Skeletal muscle cell (primary cell): ENCODE measurements at regions not wholly inside any gene's neighbourhood (a gene's known extent, or its start where the extent isn't known, plus 50 kb on each side); places are given as distances from the start of the nearest gene placed in this dataset.

ENCODE experiments used
- DNase-seq: peaks from one replicate; pipeline ENCODE4 v3.0.0-alpha.2; 2010; ENCODE audit warnings: low read depth
- H3K4me3 ChIP-seq: 2 replicates; pipeline ENCODE4 v1.5.1; 2011; ENCODE audit warnings: low read depth, mild to moderate bottlenecking, control low read depth, low read length, moderate library complexity

DNA sequence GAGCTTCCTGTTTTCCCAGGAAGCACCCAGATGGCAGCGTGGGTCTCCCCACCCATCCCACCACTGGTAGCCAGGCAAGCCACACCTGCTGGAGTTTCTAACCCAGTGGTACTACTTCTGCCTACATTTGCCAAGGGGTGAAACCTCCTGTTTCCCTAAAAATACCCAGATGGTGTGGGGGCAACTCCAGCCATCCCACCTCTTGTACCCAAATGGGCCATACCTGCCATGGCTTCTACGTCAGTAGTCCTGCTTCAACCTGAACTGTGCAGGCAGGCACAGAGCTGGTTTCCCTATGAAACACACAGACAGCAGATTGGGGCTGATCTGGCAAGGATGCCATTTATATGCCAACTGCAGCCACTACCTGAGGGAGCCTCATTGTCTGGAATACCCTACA, 809.4 kb upstream of the MIR17HG start:
- no peak for DNase-seq
- no peak overlapping the region for H3K4me3 ChIP-seq

- H3K4me3 ChIP-seq: no peak overlapping the region
- no peak for DNase-seq
Observed at GRCh38 chr13:90541346-90541745, 806.1 kb upstream of the MIR17HG start.

GRCh38 chr13:90542959-90543505, 804.5 kb upstream of the MIR17HG start:
- DNase-seq: no peak
- no peak overlapping the region for H3K4me3 ChIP-seq

DNA sequence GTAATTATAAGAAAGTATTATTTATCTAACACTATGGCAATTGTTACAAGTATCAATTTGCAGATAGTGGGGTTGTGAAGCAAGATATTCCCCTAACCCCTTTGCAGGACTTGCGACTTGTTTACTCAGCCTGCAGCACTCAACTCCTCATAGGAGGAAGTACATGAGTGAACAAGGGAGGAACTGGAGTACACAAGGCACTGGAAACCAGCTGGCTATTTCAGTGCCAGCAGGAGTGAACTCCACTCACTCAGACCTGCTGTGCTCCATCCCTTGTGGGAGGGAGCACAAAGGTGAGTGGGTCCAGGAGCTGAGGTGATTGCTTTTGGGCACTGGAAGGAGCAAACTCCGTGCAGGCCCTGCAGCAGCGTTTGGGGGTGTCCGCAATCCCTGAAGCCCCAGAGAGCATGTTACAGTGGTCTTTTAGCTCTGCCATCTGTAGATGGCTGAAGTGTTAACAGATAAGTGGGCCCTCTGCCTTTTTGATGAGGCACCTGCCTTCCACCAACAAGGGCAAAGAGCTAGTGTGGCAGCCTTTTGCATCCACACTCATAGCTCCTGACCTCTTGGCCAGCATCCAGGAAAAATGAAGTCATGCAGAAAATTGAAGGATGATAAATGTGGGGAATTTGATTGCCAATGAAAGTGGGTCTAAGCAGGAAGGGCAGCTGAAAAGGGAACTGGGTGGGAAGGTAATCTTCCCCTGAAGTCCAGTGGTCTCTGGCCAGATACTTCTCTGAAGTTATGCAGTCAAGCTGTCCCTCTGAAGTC, 802.2 kb upstream of the MIR17HG start:
- no peak for DNase-seq
- no peak overlapping the region for H3K4me3 ChIP-seq

DNA sequence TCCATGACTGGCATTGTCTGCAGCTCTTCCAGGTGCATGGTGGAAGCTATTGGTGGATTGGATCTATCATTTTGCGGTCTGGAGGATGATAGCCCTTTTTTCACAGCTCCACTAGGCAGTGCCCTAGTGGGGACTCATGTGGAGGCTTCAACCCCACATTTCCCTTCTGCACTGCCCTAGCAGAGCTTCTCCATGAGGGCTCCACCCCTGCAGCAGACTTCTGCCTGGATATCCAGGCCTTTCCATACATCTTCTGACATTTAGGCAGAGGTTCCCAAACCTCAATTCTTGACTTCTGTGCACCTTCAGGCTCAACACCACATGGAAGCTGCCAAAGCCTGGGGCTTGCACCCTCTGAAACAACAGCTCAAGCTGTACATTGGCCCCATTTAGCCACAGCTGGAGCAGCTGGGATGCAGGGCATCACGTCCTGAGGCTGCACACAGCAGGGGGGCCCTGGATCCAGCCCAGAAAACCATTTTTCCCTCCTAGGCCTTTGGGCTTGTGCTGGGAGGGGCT, 800.2 kb upstream of the MIR17HG start:
- DNase-seq: no peak
- H3K4me3 ChIP-seq: no peak overlapping the region

GRCh38 chr13:90551253-90551652, 796.2 kb upstream of the MIR17HG start:
- no peak overlapping the region for H3K4me3 ChIP-seq
- no peak for DNase-seq

DNA sequence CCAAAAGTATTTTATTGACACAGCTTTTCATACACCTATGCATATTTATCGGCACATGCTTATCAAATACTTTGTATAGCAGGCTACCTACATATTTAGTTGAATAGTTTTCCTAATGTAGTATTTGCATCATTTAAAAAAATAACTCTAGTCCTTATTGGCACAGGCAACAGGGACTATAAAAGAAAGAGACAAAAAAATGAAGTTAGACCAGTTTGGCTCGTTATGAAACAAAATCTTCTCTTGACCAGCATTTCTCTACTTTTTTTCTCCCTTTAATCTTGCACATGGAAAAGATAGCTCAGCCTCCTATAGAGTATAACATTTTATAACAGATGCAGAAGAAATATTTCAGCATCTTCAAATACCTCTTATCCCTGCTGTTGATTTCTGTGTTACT, 794.8 kb upstream of the MIR17HG start:
- H3K4me3 ChIP-seq: no peak overlapping the region
- DNase-seq: no peak

- no peak for DNase-seq
- no peak overlapping the region for H3K4me3 ChIP-seq
Observed at GRCh38 chr13:90553159-90553558, 794.3 kb upstream of the MIR17HG start.

DNA sequence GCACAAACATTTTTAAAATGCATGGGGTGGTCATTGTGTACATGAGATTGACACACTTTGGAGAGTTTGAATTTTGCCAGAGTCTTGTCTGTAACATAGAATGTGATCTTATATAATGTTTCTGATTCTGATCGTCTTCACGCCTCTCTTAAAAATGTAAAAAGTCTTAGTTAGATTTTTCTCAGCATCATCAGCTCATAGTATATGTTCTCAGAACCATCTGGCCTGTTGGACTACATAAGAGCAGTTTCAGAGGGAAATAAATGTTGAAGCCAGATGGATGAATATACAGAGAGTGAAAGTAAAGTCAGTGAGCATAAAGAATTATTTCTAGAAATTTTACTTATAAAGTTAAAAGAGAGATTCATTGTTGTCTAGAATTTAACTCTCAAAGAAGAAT, 789.9 kb upstream of the MIR17HG start:
- no peak overlapping the region for H3K4me3 ChIP-seq
- no peak for DNase-seq

DNA sequence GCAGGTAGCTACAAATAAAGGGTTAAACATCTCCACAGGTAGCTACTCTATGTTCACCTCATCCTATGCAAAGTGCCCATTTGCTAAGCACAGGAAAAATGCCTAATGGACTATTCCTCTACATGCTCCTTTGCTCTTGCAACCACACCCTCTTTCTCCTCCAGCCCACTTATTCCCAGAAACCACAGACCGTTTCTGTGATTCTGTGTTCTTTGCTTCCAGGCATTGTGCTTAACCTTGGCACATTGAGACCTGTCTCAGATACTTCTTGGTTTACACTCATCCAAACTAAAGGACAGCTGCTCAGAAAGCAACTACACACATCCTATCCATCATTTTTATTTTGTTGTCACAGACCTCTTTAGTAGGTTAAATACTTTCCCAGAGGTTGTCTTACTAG, 785.0 kb upstream of the MIR17HG start:
- no peak overlapping the region for H3K4me3 ChIP-seq
- no peak for DNase-seq

GRCh38 chr13:90564096-90564495, 783.4 kb upstream of the MIR17HG start:
- no peak for DNase-seq
- H3K4me3 ChIP-seq: no peak overlapping the region

DNA sequence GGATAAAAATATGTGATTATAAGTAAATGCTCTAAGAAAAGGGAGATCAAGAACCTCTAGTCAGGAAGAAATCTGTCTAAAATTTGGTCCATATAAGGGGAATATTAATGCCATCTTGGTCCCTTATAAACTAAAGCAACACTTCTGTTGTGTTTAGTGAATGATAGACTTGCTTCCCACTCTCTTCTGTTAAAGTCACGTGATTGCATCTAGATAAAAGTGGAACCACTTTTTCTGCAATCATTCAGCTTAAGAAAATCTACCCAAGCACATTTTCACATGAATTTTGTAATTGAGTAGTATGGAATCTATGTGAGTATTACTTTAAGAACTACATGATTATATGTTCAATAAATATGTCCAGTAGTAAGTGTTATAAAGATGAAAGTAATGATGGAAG, 782.9 kb upstream of the MIR17HG start:
- DNase-seq: no peak
- no peak overlapping the region for H3K4me3 ChIP-seq

DNA sequence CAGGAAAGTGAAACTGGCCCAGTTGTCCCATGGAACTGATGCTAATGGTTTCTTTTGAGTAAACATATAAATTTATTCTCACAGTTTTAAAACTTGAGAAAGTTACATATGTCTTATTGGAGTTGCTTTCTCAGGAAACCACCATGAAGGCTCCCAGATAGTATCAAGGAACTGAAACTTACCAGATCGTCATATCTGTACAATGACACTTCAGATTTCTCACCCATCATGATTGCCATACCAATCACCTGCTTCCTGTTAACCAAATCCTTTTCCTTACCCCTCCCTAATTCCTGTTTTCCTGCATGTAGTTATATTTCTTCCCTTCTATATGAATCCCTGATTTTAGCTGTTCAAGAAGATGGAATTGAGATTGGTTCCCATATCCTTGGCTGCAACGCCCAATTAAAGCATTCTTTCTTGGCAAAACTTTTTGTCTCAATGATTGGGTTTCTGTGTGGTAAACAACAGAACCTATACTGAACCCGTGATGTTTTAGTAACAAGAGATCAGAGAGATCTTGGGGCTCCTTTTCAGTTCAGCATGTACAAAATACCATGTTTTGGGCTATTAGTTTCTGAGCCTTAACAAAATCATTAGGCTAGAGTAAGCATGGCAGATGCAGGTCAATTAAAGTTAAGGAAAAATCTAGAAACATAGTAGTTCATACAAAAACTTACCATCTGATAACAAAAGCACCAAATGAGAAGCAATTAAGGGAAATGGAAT, 781.3 kb upstream of the MIR17HG start:
- DNase-seq: no peak
- H3K4me3 ChIP-seq: no peak overlapping the region

GRCh38 chr13:90568165-90568564, 779.3 kb upstream of the MIR17HG start:
- H3K4me3 ChIP-seq: no peak overlapping the region
- DNase-seq: no peak

DNA sequence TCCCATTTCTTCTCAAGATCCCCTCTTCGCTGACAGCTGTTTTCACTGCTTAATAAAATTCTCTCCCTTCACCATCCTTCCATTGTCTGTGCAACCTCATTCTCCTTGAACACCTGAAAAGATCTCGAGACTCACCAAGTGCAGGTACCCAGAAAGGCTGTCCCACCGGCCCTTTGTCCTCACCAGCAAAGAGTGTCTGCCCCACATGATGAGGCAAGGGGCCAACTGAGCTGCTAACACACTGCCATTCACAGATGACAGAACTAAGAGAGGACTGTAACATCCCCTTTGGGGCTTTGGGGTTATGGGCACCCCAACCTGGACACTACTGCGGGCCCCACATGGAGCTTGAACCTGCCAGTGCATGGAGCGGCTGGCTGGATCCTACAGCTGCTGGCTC, 771.4 kb upstream of the MIR17HG start:
- H3K4me3 ChIP-seq: no peak overlapping the region
- DNase-seq: no peak

DNA sequence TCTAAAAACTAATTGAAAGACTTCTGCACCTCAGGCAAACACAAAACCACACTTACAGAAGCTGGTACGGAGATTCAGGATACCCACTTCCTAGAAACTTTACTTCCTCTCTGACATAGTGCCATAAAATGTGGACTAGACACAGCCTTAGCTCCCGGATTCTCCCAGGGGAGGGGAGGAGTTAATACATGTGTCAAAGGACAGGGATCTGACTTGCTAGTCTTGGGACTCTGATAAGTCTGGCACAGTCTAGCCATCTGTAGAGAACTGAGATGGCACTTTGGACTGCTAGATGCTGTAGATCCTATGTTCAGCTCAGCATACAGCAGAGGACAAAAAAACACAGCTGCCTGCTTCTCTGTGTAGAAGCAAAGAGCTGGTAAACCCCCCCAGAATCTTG, 769.8 kb upstream of the MIR17HG start:
- no peak for DNase-seq
- H3K4me3 ChIP-seq: no peak overlapping the region

GRCh38 chr13:90585392-90585791, 762.1 kb upstream of the MIR17HG start:
- DNase-seq: no peak
- no peak overlapping the region for H3K4me3 ChIP-seq

GRCh38 chr13:90591260-90591926, 756.1 kb upstream of the MIR17HG start:
- no peak overlapping the region for H3K4me3 ChIP-seq
- DNase-seq: no peak

DNA sequence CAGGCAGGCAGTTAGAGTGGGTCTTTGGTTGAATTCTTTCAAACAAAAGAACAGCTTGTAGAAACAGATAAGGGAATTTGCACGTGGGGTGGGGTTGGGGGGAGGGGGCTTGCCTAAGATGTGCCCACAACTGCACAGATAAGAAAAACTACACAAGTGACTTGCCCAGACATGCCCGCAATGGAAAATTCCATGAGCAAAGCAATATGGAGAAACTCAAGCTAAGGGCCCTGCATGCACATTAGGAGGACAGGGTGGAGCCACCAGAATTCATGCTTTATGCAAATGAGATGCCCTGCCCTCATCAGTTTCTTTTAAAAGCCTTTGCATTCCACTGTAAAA, 755.6 kb upstream of the MIR17HG start:
- H3K4me3 ChIP-seq: no peak overlapping the region
- no peak for DNase-seq

GRCh38 chr13:90592943-90593342, 754.5 kb upstream of the MIR17HG start:
- no peak overlapping the region for H3K4me3 ChIP-seq
- DNase-seq: no peak
